SU-DHL-6 (cell line): ENCODE measurements at regions not wholly inside any gene's neighbourhood (a gene's known extent, or its start where the extent isn't known, plus 50 kb on each side); places are given as distances from the start of the nearest gene placed in this dataset.

ENCODE experiments used
- EZH2phosphoT487 ChIP-seq: fragments of 200-600 bp; sonication (generic), shearing (Covaris generic); conservative IDR thresholded peaks from 2 replicates; pipeline ENCODE4 v1.6.1; 2018; ENCODE audit warnings: mild to moderate bottlenecking, antibody characterized with exemption, low read length, moderate library complexity, mixed read lengths
- TF ChIP-seq, protein P1 (sequence below): fragments of 200-600 bp; sonication (generic); IDR thresholded peaks from one replicate; pipeline ENCODE4 v1.5.1; 2017; ENCODE audit warnings: antibody characterized with exemption, mild to moderate bottlenecking, low read length, moderate library complexity; ENCODE audit not compliant: insufficient read depth, poor library complexity, severe bottlenecking

GRCh38 chr6:137696765-137697164, 170.3 kb upstream of the TNFAIP3 start:
- TF ChIP-seq, protein P1, sequence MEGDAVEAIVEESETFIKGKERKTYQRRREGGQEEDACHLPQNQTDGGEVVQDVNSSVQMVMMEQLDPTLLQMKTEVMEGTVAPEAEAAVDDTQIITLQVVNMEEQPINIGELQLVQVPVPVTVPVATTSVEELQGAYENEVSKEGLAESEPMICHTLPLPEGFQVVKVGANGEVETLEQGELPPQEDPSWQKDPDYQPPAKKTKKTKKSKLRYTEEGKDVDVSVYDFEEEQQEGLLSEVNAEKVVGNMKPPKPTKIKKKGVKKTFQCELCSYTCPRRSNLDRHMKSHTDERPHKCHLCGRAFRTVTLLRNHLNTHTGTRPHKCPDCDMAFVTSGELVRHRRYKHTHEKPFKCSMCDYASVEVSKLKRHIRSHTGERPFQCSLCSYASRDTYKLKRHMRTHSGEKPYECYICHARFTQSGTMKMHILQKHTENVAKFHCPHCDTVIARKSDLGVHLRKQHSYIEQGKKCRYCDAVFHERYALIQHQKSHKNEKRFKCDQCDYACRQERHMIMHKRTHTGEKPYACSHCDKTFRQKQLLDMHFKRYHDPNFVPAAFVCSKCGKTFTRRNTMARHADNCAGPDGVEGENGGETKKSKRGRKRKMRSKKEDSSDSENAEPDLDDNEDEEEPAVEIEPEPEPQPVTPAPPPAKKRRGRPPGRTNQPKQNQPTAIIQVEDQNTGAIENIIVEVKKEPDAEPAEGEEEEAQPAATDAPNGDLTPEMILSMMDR: no peak
- no peak for TF ChIP-seq EZH2phosphoT487
